ENCODE measurements at regions not wholly inside any gene's neighbourhood (a gene's known extent, or its start where the extent isn't known, plus 50 kb on each side); places are given as distances from the start of the nearest gene placed in this dataset.

GRCh38 chr14:39733741-39734140, 301.5 kb upstream of the FBXO33 start:
- no peak for DNase-seq

- DNase-seq = peak; percentile 27
Measured at GRCh38 chr14:39731912-39732311, 299.7 kb upstream of the FBXO33 start.

- no peak for DNase-seq
Measured at GRCh38 chr14:39726563-39726962, 294.3 kb upstream of the FBXO33 start.

GRCh38 chr14:39722547-39723273, 290.5 kb upstream of the FBXO33 start:
- no peak for DNase-seq

GRCh38 chr14:39716987-39717570, 284.8 kb upstream of the FBXO33 start:
- DNase-seq = no peak

- no peak for DNase-seq
Measured at GRCh38 chr14:39712293-39712999, 280.2 kb upstream of the FBXO33 start.

GRCh38 chr14:39704594-39704993, 272.4 kb upstream of the FBXO33 start:
- DNase-seq = peak; percentile 4

- no peak for DNase-seq
Measured at GRCh38 chr14:39694341-39694740, 262.1 kb upstream of the FBXO33 start.

- no peak for DNase-seq
Measured at GRCh38 chr14:39683691-39684260, 251.5 kb upstream of the FBXO33 start.

GRCh38 chr14:39682582-39682981, 250.3 kb upstream of the FBXO33 start:
- no peak for DNase-seq

- no peak for DNase-seq
Measured at GRCh38 chr14:39681782-39682399, 249.7 kb upstream of the FBXO33 start.

GRCh38 chr14:39680777-39681176, 248.5 kb upstream of the FBXO33 start:
- DNase-seq = peak; percentile 20

- no peak for DNase-seq
Measured at GRCh38 chr14:39673734-39674133, 241.5 kb upstream of the FBXO33 start.

GRCh38 chr14:39673270-39673711, 241.1 kb upstream of the FBXO33 start:
- no peak for DNase-seq

- no peak for DNase-seq
Measured at GRCh38 chr14:39668449-39668848, 236.2 kb upstream of the FBXO33 start.

GRCh38 chr14:39666386-39666785, 234.2 kb upstream of the FBXO33 start:
- peak; percentile 19 for DNase-seq

GRCh38 chr14:39665075-39665475, 232.8 kb upstream of the FBXO33 start:
- DNase-seq = no peak

- DNase-seq = no peak
Measured at GRCh38 chr14:39664646-39665045, 232.4 kb upstream of the FBXO33 start.

GRCh38 chr14:39641224-39641623, 209.0 kb upstream of the FBXO33 start:
- peak; percentile 2 for DNase-seq

- DNase-seq = peak; percentile 54
Measured at GRCh38 chr14:39639009-39639408, 206.8 kb upstream of the FBXO33 start.

- DNase-seq = no peak
Measured at GRCh38 chr14:39628087-39628486, 195.9 kb upstream of the FBXO33 start.

- no peak for DNase-seq
Measured at GRCh38 chr14:39626589-39627576, 194.7 kb upstream of the FBXO33 start.
